Effector memory CD8-positive, alpha-beta T cell (primary cell): ENCODE measurements at regions not wholly inside any gene's neighbourhood (a gene's known extent, or its start where the extent isn't known, plus 50 kb on each side); places are given as distances from the start of the nearest gene placed in this dataset.

ENCODE experiments used
- ATAC-seq: fragments of 150-1000 bp; cut with Tn5 transposase; replicated peaks from 2 replicates; pipeline ENCODE4 v1.10.0; 2021; ENCODE audit warnings: mild to moderate bottlenecking, moderate library complexity
- DNase-seq, 3 experiments: peaks; one replicate each; pipeline ENCODE4 v3.0.0; 2021
- H3K27ac Mint-ChIP-seq, 2 donors: one replicate each; pipeline ENCODE4 v1.8.0; 2022; ENCODE audit warnings: mild to moderate bottlenecking in 2 of 2, mixed read lengths in 2 of 2, moderate library complexity in 2 of 2
- H3K27me3 Mint-ChIP-seq, 2 donors: one replicate each; pipeline ENCODE4 v1.8.0; 2022; ENCODE audit warnings: mixed read lengths in 2 of 2
- H3K36me3 Mint-ChIP-seq: one replicate; pipeline ENCODE4 v1.8.0; 2022; ENCODE audit warnings: mild to moderate bottlenecking, moderate library complexity, mixed read lengths; ENCODE audit not compliant: insufficient read depth
- H3K4me1 Mint-ChIP-seq, 2 donors: one replicate each; pipeline ENCODE4 v1.8.0; 2022; ENCODE audit warnings: low read depth in 2 of 2, mixed read lengths in 2 of 2
- H3K4me3 Mint-ChIP-seq, 2 donors: one replicate each; pipeline ENCODE4 v1.8.0; 2022; ENCODE audit warnings: mild to moderate bottlenecking in 2 of 2, mixed read lengths in 2 of 2, moderate library complexity in 2 of 2
- H3K9me3 Mint-ChIP-seq, 2 donors: one replicate each; pipeline ENCODE4 v1.8.0; 2022; ENCODE audit warnings: mixed read lengths in 2 of 2

GRCh38 chr15:35669432-35670045 lies 123.6 kb upstream of the DPH6 start:
- no peak for DNase-seq
- Mint-ChIP-seq H3K4me1 (peaks cover 8 to 9% of the 10 kb centered on the region in 2 donors), H3K9me3 (peaks cover 0 to 5% of the 10 kb centered on the region in 2 donors), H3K27me3 (peaks cover 0 to 27% of the 10 kb centered on the region in 2 donors), H3K36me3 (peaks cover 2% of the 10 kb centered on the region), H3K4me3 (no peak overlapping the region), H3K27ac (peak overlapping the region in 1 of 2 donors; percentile 54)
- no peak for ATAC-seq

GRCh38 chr15:35671197-35671596 lies 125.2 kb upstream of the DPH6 start:
- H3K36me3 Mint-ChIP-seq, result peaks cover 2% of the 10 kb centered on the region
- H3K27ac Mint-ChIP-seq, result no peak overlapping the region
- no peak overlapping the region for H3K4me3 Mint-ChIP-seq
- peaks cover 0 to 24% of the 10 kb centered on the region in 2 donors for H3K27me3 Mint-ChIP-seq
- no peak for ATAC-seq
- H3K4me1 Mint-ChIP-seq, result peaks cover 8 to 9% of the 10 kb centered on the region in 2 donors
- peaks cover 0 to 5% of the 10 kb centered on the region in 2 donors for H3K9me3 Mint-ChIP-seq
- DNase-seq, result no peak

GRCh38 chr15:35671981-35672380 lies 126.0 kb upstream of the DPH6 start:
- Mint-ChIP-seq H3K27me3 (peaks cover 0 to 24% of the 10 kb centered on the region in 2 donors), H3K9me3 (peaks cover 0 to 5% of the 10 kb centered on the region in 2 donors), H3K27ac (no peak overlapping the region), H3K4me1 (peaks cover 8 to 9% of the 10 kb centered on the region in 2 donors), H3K36me3 (peaks cover 2% of the 10 kb centered on the region), H3K4me3 (no peak overlapping the region)
- DNase-seq (no peak), ATAC-seq (no peak)

- H3K4me3 Mint-ChIP-seq, result peak overlapping the region; percentile 52 to 63
- no peak for DNase-seq
- ATAC-seq, result no peak
Observed at GRCh38 chr15:35673093-35673684, 127.2 kb upstream of the DPH6 start.

GRCh38 chr15:35674873-35675781 lies 129.2 kb upstream of the DPH6 start:
- ATAC-seq, result no peak

More at GRCh38 chr15:35673093-35673684, 127.2 kb upstream of the DPH6 start:
- H3K9me3 Mint-ChIP-seq, result peaks cover 0 to 5% of the 10 kb centered on the region in 2 donors
- peaks cover 5% of the 10 kb centered on the region in 2 donors for H3K4me1 Mint-ChIP-seq
- H3K27ac Mint-ChIP-seq, result peak overlapping the region; percentile 0 to 32
- H3K36me3 Mint-ChIP-seq, result peaks cover 2% of the 10 kb centered on the region
- H3K27me3 Mint-ChIP-seq, result peaks cover 0 to 24% of the 10 kb centered on the region in 2 donors

GRCh38 chr15:35678774-35679173 lies 132.8 kb upstream of the DPH6 start:
- H3K4me3 Mint-ChIP-seq, result no peak overlapping the region
- no peak overlapping the region for H3K27ac Mint-ChIP-seq
- ATAC-seq, result no peak
- no peaks in the 10 kb centered on the region for H3K4me1 Mint-ChIP-seq
- H3K9me3 Mint-ChIP-seq, result no peaks in the 10 kb centered on the region
- no peaks in the 10 kb centered on the region for H3K36me3 Mint-ChIP-seq
- no peaks in the 10 kb centered on the region for H3K27me3 Mint-ChIP-seq
- DNase-seq, result no peak

More at GRCh38 chr15:35674873-35675781, 129.2 kb upstream of the DPH6 start:
- Mint-ChIP-seq H3K27ac (no peak overlapping the region), H3K36me3 (no peaks in the 10 kb centered on the region), H3K4me3 (no peak overlapping the region), H3K4me1 (peaks cover 3 to 4% of the 10 kb centered on the region in 2 donors), H3K9me3 (no peaks in the 10 kb centered on the region), H3K27me3 (peaks cover 0 to 13% of the 10 kb centered on the region in 2 donors)
- DNase-seq, result no peak

- Mint-ChIP-seq H3K27ac (no peak overlapping the region), H3K27me3 (no peaks in the 10 kb centered on the region), H3K9me3 (no peaks in the 10 kb centered on the region), H3K4me3 (no peak overlapping the region), H3K36me3 (no peaks in the 10 kb centered on the region), H3K4me1 (no peaks in the 10 kb centered on the region)
- DNase-seq, result no peak
- ATAC-seq, result no peak
Observed at GRCh38 chr15:35679186-35679585, 133.2 kb upstream of the DPH6 start.

GRCh38 chr15:35680951-35681350 lies 135.0 kb upstream of the DPH6 start:
- Mint-ChIP-seq H3K36me3 (no peaks in the 10 kb centered on the region), H3K27ac (no peak overlapping the region), H3K4me1 (no peaks in the 10 kb centered on the region), H3K27me3 (peaks cover 5 to 10% of the 10 kb centered on the region in 2 donors), H3K9me3 (no peaks in the 10 kb centered on the region), H3K4me3 (no peak overlapping the region)
- DNase-seq, result no peak
- no peak for ATAC-seq

GRCh38 chr15:35686347-35686746 lies 140.4 kb upstream of the DPH6 start:
- Mint-ChIP-seq H3K27ac (no peak overlapping the region), H3K27me3 (peaks cover 20 to 21% of the 10 kb centered on the region in 2 donors), H3K4me3 (no peak overlapping the region), H3K9me3 (peaks cover 0 to 1% of the 10 kb centered on the region in 2 donors), H3K36me3 (no peaks in the 10 kb centered on the region), H3K4me1 (no peaks in the 10 kb centered on the region)
- ATAC-seq (no peak), DNase-seq (no peak)

GRCh38 chr15:35689266-35689665 lies 143.3 kb upstream of the DPH6 start:
- H3K4me3 Mint-ChIP-seq, result no peak overlapping the region
- peaks cover 0 to 1% of the 10 kb centered on the region in 2 donors for H3K9me3 Mint-ChIP-seq
- no peak for ATAC-seq
- no peaks in the 10 kb centered on the region for H3K4me1 Mint-ChIP-seq
- no peak overlapping the region for H3K27ac Mint-ChIP-seq
- peaks cover 20 to 21% of the 10 kb centered on the region in 2 donors for H3K27me3 Mint-ChIP-seq
- no peak for DNase-seq
- H3K36me3 Mint-ChIP-seq, result no peaks in the 10 kb centered on the region

GRCh38 chr15:35690089-35690488 lies 144.1 kb upstream of the DPH6 start:
- no peaks in the 10 kb centered on the region for H3K4me1 Mint-ChIP-seq
- H3K9me3 Mint-ChIP-seq, result peaks cover 0 to 1% of the 10 kb centered on the region in 2 donors
- no peaks in the 10 kb centered on the region for H3K36me3 Mint-ChIP-seq
- DNase-seq (no peak), ATAC-seq (no peak)
- no peak overlapping the region for H3K27ac Mint-ChIP-seq
- peaks cover 20% of the 10 kb centered on the region in 2 donors for H3K27me3 Mint-ChIP-seq
- no peak overlapping the region for H3K4me3 Mint-ChIP-seq

- DNase-seq (no peak), ATAC-seq (no peak)
- H3K27me3 Mint-ChIP-seq, result peaks cover 13 to 17% of the 10 kb centered on the region in 2 donors
- H3K9me3 Mint-ChIP-seq, result peaks cover 0 to 1% of the 10 kb centered on the region in 2 donors
- H3K4me3 Mint-ChIP-seq, result no peak overlapping the region
- no peaks in the 10 kb centered on the region for H3K4me1 Mint-ChIP-seq
- no peaks in the 10 kb centered on the region for H3K36me3 Mint-ChIP-seq
- no peak overlapping the region for H3K27ac Mint-ChIP-seq
Observed at GRCh38 chr15:35690698-35691116, 144.7 kb upstream of the DPH6 start.

- Mint-ChIP-seq H3K4me3 (no peak overlapping the region), H3K27me3 (peaks cover 9 to 15% of the 10 kb centered on the region in 2 donors), H3K9me3 (peaks cover 0 to 3% of the 10 kb centered on the region in 2 donors), H3K4me1 (no peaks in the 10 kb centered on the region), H3K36me3 (no peaks in the 10 kb centered on the region), H3K27ac (no peak overlapping the region)
- no peak for ATAC-seq
- DNase-seq, result no peak
Observed at GRCh38 chr15:35691173-35691761, 145.3 kb upstream of the DPH6 start.
